HFFc6 (cell line): ENCODE measurements at regions not wholly inside any gene's neighbourhood (a gene's known extent, or its start where the extent isn't known, plus 50 kb on each side); places are given as distances from the start of the nearest gene placed in this dataset.
"Not testable (repeated sequence)": the region's sequence is repeated elsewhere in the genome, so short reads cannot be mapped to it uniquely, and the experiment has no call there.

Experiments
- DNase-seq: peaks from one replicate; pipeline ENCODE4 v3.0.0-alpha.2; 2018
- H3K27ac Mint-ChIP-seq: 2 replicates; pipeline ENCODE4 v1.8.0; 2020; ENCODE audit warnings: mild to moderate bottlenecking, mixed read lengths
- H3K27me3 Mint-ChIP-seq: 2 replicates; pipeline ENCODE4 v1.8.0; 2021; ENCODE audit warnings: mild to moderate bottlenecking, moderate library complexity, mixed read lengths; ENCODE audit not compliant: insufficient read depth
- H3K36me3 Mint-ChIP-seq: 2 replicates; pipeline ENCODE4 v1.8.0; 2021; ENCODE audit warnings: low read depth, mixed read lengths
- H3K4me1 Mint-ChIP-seq: 2 replicates; pipeline ENCODE4 v1.8.0; 2020; ENCODE audit warnings: low read depth, mixed read lengths
- H3K4me3 Mint-ChIP-seq: 2 replicates; pipeline ENCODE4 v1.8.0; 2020; ENCODE audit warnings: mild to moderate bottlenecking, moderate library complexity, mixed read lengths
- H3K9me3 Mint-ChIP-seq: 2 replicates; pipeline ENCODE4 v1.8.0; 2020; ENCODE audit warnings: mild to moderate bottlenecking, mixed read lengths
- CTCF ChIP-seq: fragments of 200-600 bp; sonication (generic); IDR thresholded peaks from 2 replicates; pipeline ENCODE4 v1.5.0; 2021; ENCODE audit warnings: antibody characterized with exemption, mild to moderate bottlenecking

- H3K4me1 Mint-ChIP-seq, DNase-seq: not testable (repeated sequence)
These were observed 255.4 kb upstream of the NOTCH2NLA start for GRCh38 chr1:146484195-146484594.

GRCh38 chr1:146479188-146479587, 250.4 kb upstream of the NOTCH2NLA start:
- DNase-seq = peak; percentile 4
- H3K27ac Mint-ChIP-seq, H3K9me3 Mint-ChIP-seq, H3K36me3 Mint-ChIP-seq, H3K4me1 Mint-ChIP-seq, H3K4me3 Mint-ChIP-seq, H3K27me3 Mint-ChIP-seq: not testable (repeated sequence)

More at GRCh38 chr1:146484195-146484594, 255.4 kb upstream of the NOTCH2NLA start:
- H3K4me3 Mint-ChIP-seq, H3K27me3 Mint-ChIP-seq, H3K9me3 Mint-ChIP-seq, H3K27ac Mint-ChIP-seq, H3K36me3 Mint-ChIP-seq: not testable (repeated sequence)

DNA sequence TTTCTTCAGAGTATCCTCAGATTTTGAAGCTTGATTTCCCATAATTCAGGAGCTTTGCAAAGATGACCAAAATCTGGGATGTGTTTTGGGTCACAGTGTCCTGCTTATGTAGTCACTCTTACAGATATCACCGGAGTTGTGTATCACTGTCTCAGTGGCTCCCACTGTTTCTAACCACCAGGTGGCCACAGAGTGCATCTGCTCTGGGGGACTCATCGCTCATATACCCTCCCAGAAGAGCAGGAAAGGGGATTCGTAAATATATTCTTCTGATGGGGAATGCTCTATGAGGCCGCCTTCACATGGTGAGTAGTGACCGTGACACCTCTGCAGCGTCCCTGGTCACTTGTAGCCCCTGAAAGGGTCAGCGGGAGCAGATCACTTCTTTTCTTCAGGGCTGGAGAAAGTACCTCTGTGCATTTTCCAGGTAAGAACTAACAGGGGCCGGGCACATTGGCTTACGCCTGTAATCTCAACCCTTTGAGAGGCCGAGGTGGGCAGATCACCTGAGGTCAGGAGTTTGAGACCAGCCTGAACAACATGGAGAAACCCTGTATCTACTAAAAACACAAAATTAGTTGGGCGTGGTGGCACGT, 249.4 kb upstream of the NOTCH2NLA start:
- not testable (repeated sequence) for H3K27me3 Mint-ChIP-seq, H3K4me3 Mint-ChIP-seq, H3K36me3 Mint-ChIP-seq, H3K27ac Mint-ChIP-seq, H3K4me1 Mint-ChIP-seq, H3K9me3 Mint-ChIP-seq
- peak; percentile 0 for DNase-seq
- peak; percentile 85 for TF ChIP-seq CTCF

GRCh38 chr1:146475086-146475485, 246.3 kb upstream of the NOTCH2NLA start:
- not testable (repeated sequence) for DNase-seq, H3K4me1 Mint-ChIP-seq, H3K9me3 Mint-ChIP-seq, H3K4me3 Mint-ChIP-seq, H3K36me3 Mint-ChIP-seq, H3K27ac Mint-ChIP-seq, H3K27me3 Mint-ChIP-seq

DNA sequence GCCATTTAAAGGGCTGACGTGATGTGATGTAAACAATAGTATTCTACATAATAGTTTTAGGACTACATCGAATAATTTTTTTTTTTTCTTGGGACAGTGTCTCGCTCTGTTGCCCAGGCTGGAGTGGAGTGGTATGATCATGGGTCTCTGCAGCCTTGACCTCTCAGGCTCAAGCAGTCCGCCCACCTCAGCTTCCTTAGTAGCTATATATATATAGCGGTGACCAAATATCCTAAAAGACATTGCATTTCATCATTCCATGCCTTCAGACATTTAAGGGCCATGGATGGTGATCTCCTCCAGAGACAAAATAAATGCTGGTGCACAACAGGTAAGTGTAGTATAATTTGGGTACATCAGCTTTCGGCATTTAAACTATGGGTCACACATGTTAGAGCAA, 245.4 kb upstream of the NOTCH2NLA start:
- H3K36me3 Mint-ChIP-seq, H3K27ac Mint-ChIP-seq, DNase-seq, H3K9me3 Mint-ChIP-seq, H3K4me1 Mint-ChIP-seq, H3K4me3 Mint-ChIP-seq, H3K27me3 Mint-ChIP-seq: not testable (repeated sequence)

- H3K4me3 Mint-ChIP-seq = peak overlapping the region; percentile 87
- peak overlapping the region; percentile 51 for H3K27ac Mint-ChIP-seq
- H3K4me1 Mint-ChIP-seq, H3K36me3 Mint-ChIP-seq, H3K9me3 Mint-ChIP-seq, H3K27me3 Mint-ChIP-seq: not testable (repeated sequence)
- peak; percentile 11 for DNase-seq
These were observed 243.5 kb upstream of the NOTCH2NLA start for GRCh38 chr1:146472192-146472861.

DNA sequence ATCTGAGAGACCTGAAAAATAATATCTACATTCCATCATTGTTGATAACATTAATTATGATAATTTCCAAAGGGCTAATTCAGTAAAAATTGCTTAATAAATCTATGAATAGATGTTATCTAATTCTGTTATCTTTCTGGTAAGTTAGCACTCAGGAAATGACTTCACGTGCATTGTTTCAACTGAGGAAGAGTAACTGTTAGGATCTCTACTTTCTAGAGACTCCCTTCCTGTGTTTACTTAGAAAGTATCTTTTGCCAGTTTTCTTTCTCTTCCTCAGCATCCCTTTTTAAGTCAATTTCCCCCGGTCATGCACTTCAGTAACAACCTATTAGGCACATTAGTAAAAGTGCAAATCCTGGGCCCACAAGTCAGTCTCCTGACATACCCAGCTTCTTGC, 231.1 kb upstream of the NOTCH2NLA start:
- H3K4me3 Mint-ChIP-seq, H3K27ac Mint-ChIP-seq, H3K4me1 Mint-ChIP-seq, DNase-seq, H3K9me3 Mint-ChIP-seq, H3K36me3 Mint-ChIP-seq, H3K27me3 Mint-ChIP-seq: not testable (repeated sequence)

- not testable (repeated sequence) for H3K4me1 Mint-ChIP-seq, H3K36me3 Mint-ChIP-seq, H3K9me3 Mint-ChIP-seq
These were observed 230.5 kb upstream of the NOTCH2NLA start for GRCh38 chr1:146459308-146459707.

DNA sequence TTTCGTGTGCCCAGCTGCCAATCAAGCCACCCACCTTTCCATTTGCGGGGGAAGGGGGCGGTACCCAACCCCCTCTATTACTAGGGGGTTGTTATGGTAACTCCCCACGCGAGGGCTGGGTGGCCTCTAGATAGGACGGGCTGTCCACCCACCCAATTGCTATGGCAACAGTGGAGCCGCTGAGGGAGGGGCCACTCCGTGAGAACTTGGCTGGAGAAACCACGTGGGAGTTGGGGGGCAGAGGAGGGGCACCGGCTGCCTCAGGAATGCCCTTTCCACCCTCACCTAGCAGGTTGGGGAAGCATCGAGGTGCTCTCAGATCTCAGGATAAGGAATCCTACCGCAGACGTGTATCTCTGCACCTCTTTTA, 220.0 kb upstream of the NOTCH2NLA start:
- not testable (repeated sequence) for H3K27ac Mint-ChIP-seq, H3K4me3 Mint-ChIP-seq, H3K4me1 Mint-ChIP-seq, H3K27me3 Mint-ChIP-seq, H3K9me3 Mint-ChIP-seq, DNase-seq, H3K36me3 Mint-ChIP-seq

More at GRCh38 chr1:146459308-146459707, 230.5 kb upstream of the NOTCH2NLA start:
- DNase-seq, H3K27ac Mint-ChIP-seq, H3K4me3 Mint-ChIP-seq, H3K27me3 Mint-ChIP-seq: not testable (repeated sequence)
